ENCODE measurements at regions not wholly inside any gene's neighbourhood (a gene's known extent, or its start where the extent isn't known, plus 50 kb on each side); places are given as distances from the start of the nearest gene placed in this dataset.

- Histone ChIP-seq H3K9me3 (replicated peaks; ENCODE audit: control insufficient read depth, insufficient read depth, low read length) (no peaks in the 10 kb centered on the region), H2AFZ (ENCODE audit: control insufficient read depth, low read depth, low read length) (no peak overlapping the region), H3K4me1 (ENCODE audit: control insufficient read depth, insufficient read depth, low read length) (no peaks in the 10 kb centered on the region), H3K4me2 (ENCODE audit: control insufficient read depth, insufficient read depth) (no peak overlapping the region), H3K9ac (ENCODE audit: control insufficient read depth, insufficient read depth, low read length) (no peak overlapping the region), H4K20me1 (ENCODE audit: control insufficient read depth, insufficient read depth) (no peaks in the 10 kb centered on the region), H3K4me3 (no peak overlapping the region), H3K36me3 (ENCODE audit: control insufficient read depth in 2 of 2, insufficient read depth in 2 of 2, low read length in 1 of 2) (no peaks in the 10 kb centered on the region), H3K27me3 (replicated peaks in 1 of 2; ENCODE audit: control insufficient read depth in 2 of 2, insufficient read depth in 2 of 2, low read length in 1 of 2) (no peaks in the 10 kb centered on the region), H3K27ac (ENCODE audit: control insufficient read depth, insufficient read depth) (no peak overlapping the region), H3K79me2 (ENCODE audit: control insufficient read depth, insufficient read depth, low read length) (no peaks in the 10 kb centered on the region)
- SMC1A ChIA-PET (ENCODE audit: uncharacterized antibody, unreplicated experiment) = no interaction called here
- BruUV-seq (replicated peaks) = no TSS peak
- in situ Hi-C loops (cut with MboI) (no loop called here), intact Hi-C loops (cut with micrococcal nuclease; ENCODE audit: unreplicated experiment) (no loop called here)
- POLR2A ChIA-PET = no interaction called here
- RAD21 ChIA-PET (ENCODE audit: unreplicated experiment) = no interaction called here
- TF ChIP-seq RELB (IDR thresholded peaks at IDR 0.05; ENCODE audit: low read depth) (no peak), TBL1XR1 (IDR thresholded peaks at IDR 0.05; ENCODE audit: low read depth, low read length) (no peak), DPF2 (IDR thresholded peaks at IDR 0.05) (no peak), KLF5 (IDR thresholded peaks at IDR 0.05; ENCODE audit: partially characterized antibody) (no peak), BRCA1 (IDR thresholded peaks at IDR 0.05; ENCODE audit: low read depth, low read length) (no peak), RCOR1 (conservative IDR thresholded peaks at IDR 0.05; ENCODE audit: low read depth, low read length) (no peak), SKIL (IDR thresholded peaks at IDR 0.05; ENCODE audit: low read depth, poor library complexity, severe bottlenecking) (no peak), ZSCAN29 (IDR thresholded peaks at IDR 0.05) (no peak), IKZF2 (IDR thresholded peaks at IDR 0.05) (no peak), CEBPB (IDR thresholded peaks at IDR 0.05; ENCODE audit: borderline replicate concordance in 1 of 2, low read depth in 2 of 2, low read length in 2 of 2) (no peak), NFIC (IDR thresholded peaks at IDR 0.05; ENCODE audit: low read depth, low read length) (no peak), ESRRA (IDR thresholded peaks at IDR 0.05; ENCODE audit: low read length) (no peak), FOS (IDR thresholded peaks at IDR 0.05; ENCODE audit: borderline replicate concordance, extremely low read depth, insufficient read length) (no peak), SMAD1 (IDR thresholded peaks at IDR 0.05; ENCODE audit: low read depth, partially characterized antibody) (no peak), RB1 (IDR thresholded peaks at IDR 0.05; ENCODE audit: borderline replicate concordance) (no peak)
- FAIRE-seq = no peak
- 0% methylated on average over 1 of the region's 1 CpG for WGBS (ENCODE audit: insufficient coverage, insufficient replicate concordance, low lambda C conversion rate, missing lambda C conversion rate)
- ATAC-seq = no peak
- no peak for DNase-seq (ENCODE audit: low read depth, low spot score)
- CTCF ChIA-PET = no interaction called here
Measured at GRCh38 chr7:35313575-35313974, 59.7 kb upstream of the TBX20 start.

Data from GM12878 (cell line).